ENCODE measurements at regions not wholly inside any gene's neighbourhood (a gene's known extent, or its start where the extent isn't known, plus 50 kb on each side); places are given as distances from the start of the nearest gene placed in this dataset.

GRCh38 chr17:13363771-13364170 is 238.0 kb downstream of the HS3ST3A1 start:
- Histone ChIP-seq H3K27me3 (ENCODE audit: control insufficient read depth in 2 of 2, insufficient read depth in 2 of 2, low read length in 2 of 2) (no peaks in the 10 kb centered on the region), H3K4me1 (ENCODE audit: control insufficient read depth in 2 of 2, insufficient read depth in 2 of 2, low read length in 2 of 2) (no peaks in the 10 kb centered on the region), H3K27ac (ENCODE audit: low read depth in 2 of 2, low read length in 2 of 2) (no peak overlapping the region), H3K9me3 (ENCODE audit: control insufficient read depth in 2 of 2, low read length in 2 of 2) (no peaks in the 10 kb centered on the region), H3K4me3 (ENCODE audit: low read length in 2 of 2) (no peak overlapping the region), H3K36me3 (ENCODE audit: control insufficient read depth in 2 of 2, insufficient read depth in 2 of 2, low read length in 2 of 2) (no peaks in the 10 kb centered on the region), H3K9ac (ENCODE audit: low read depth in 1 of 2, low read length in 2 of 2) (no peak overlapping the region)

GRCh38 chr17:13362341-13363122 is 239.2 kb downstream of the HS3ST3A1 start:
- Histone ChIP-seq H3K9me3 (ENCODE audit: control insufficient read depth in 2 of 2, low read length in 2 of 2) (no peaks in the 10 kb centered on the region), H3K4me1 (ENCODE audit: control insufficient read depth in 2 of 2, insufficient read depth in 2 of 2, low read length in 2 of 2) (no peaks in the 10 kb centered on the region), H3K36me3 (ENCODE audit: control insufficient read depth in 2 of 2, insufficient read depth in 2 of 2, low read length in 2 of 2) (no peaks in the 10 kb centered on the region), H3K9ac (ENCODE audit: low read depth in 1 of 2, low read length in 2 of 2) (no peak overlapping the region), H3K27ac (ENCODE audit: low read depth in 2 of 2, low read length in 2 of 2) (no peak overlapping the region), H3K4me3 (ENCODE audit: low read length in 2 of 2) (no peak overlapping the region), H3K27me3 (ENCODE audit: control insufficient read depth in 2 of 2, insufficient read depth in 2 of 2, low read length in 2 of 2) (no peaks in the 10 kb centered on the region)

GRCh38 chr17:13359774-13360173 is 242.0 kb downstream of the HS3ST3A1 start:
- no peaks in the 10 kb centered on the region for H3K27me3 ChIP-seq (ENCODE audit: control insufficient read depth in 2 of 2, insufficient read depth in 2 of 2, low read length in 2 of 2)
- H3K4me3 ChIP-seq (ENCODE audit: low read length in 2 of 2): no peak overlapping the region
- H3K4me1 ChIP-seq (ENCODE audit: control insufficient read depth in 2 of 2, insufficient read depth in 2 of 2, low read length in 2 of 2): no peaks in the 10 kb centered on the region
- H3K9ac ChIP-seq (ENCODE audit: low read depth in 1 of 2, low read length in 2 of 2): no peak overlapping the region
- no peak overlapping the region for H3K27ac ChIP-seq (ENCODE audit: low read depth in 2 of 2, low read length in 2 of 2)
- no peaks in the 10 kb centered on the region for H3K9me3 ChIP-seq (ENCODE audit: control insufficient read depth in 2 of 2, low read length in 2 of 2)
- no peaks in the 10 kb centered on the region for H3K36me3 ChIP-seq (ENCODE audit: control insufficient read depth in 2 of 2, insufficient read depth in 2 of 2, low read length in 2 of 2)

GRCh38 chr17:13355054-13355453 is 246.7 kb downstream of the HS3ST3A1 start:
- H3K36me3 ChIP-seq (ENCODE audit: control insufficient read depth in 2 of 2, insufficient read depth in 2 of 2, low read length in 2 of 2): no peaks in the 10 kb centered on the region
- H3K4me3 ChIP-seq (ENCODE audit: low read length in 2 of 2): no peak overlapping the region
- H3K9ac ChIP-seq (ENCODE audit: low read depth in 1 of 2, low read length in 2 of 2): no peak overlapping the region
- no peaks in the 10 kb centered on the region for H3K9me3 ChIP-seq (ENCODE audit: control insufficient read depth in 2 of 2, low read length in 2 of 2)
- H3K27ac ChIP-seq (ENCODE audit: low read depth in 2 of 2, low read length in 2 of 2): no peak overlapping the region
- no peaks in the 10 kb centered on the region for H3K27me3 ChIP-seq (ENCODE audit: control insufficient read depth in 2 of 2, insufficient read depth in 2 of 2, low read length in 2 of 2)
- no peaks in the 10 kb centered on the region for H3K4me1 ChIP-seq (ENCODE audit: control insufficient read depth in 2 of 2, insufficient read depth in 2 of 2, low read length in 2 of 2)

- Histone ChIP-seq H3K4me1 (ENCODE audit: control insufficient read depth in 2 of 2, insufficient read depth in 2 of 2, low read length in 2 of 2) (no peaks in the 10 kb centered on the region), H3K36me3 (ENCODE audit: control insufficient read depth in 2 of 2, insufficient read depth in 2 of 2, low read length in 2 of 2) (no peaks in the 10 kb centered on the region), H3K4me3 (ENCODE audit: low read length in 2 of 2) (no peak overlapping the region), H3K9ac (ENCODE audit: low read depth in 1 of 2, low read length in 2 of 2) (no peak overlapping the region), H3K27me3 (ENCODE audit: control insufficient read depth in 2 of 2, insufficient read depth in 2 of 2, low read length in 2 of 2) (no peaks in the 10 kb centered on the region), H3K27ac (ENCODE audit: low read depth in 2 of 2, low read length in 2 of 2) (no peak overlapping the region), H3K9me3 (ENCODE audit: control insufficient read depth in 2 of 2, low read length in 2 of 2) (no peaks in the 10 kb centered on the region)
Measured at GRCh38 chr17:13353590-13353989, 248.1 kb downstream of the HS3ST3A1 start.

- no peaks in the 10 kb centered on the region for H3K9me3 ChIP-seq (ENCODE audit: control insufficient read depth in 2 of 2, low read length in 2 of 2)
- H3K4me3 ChIP-seq (ENCODE audit: low read length in 2 of 2): no peak overlapping the region
- H3K27ac ChIP-seq (ENCODE audit: low read depth in 2 of 2, low read length in 2 of 2): no peak overlapping the region
- H3K27me3 ChIP-seq (ENCODE audit: control insufficient read depth in 2 of 2, insufficient read depth in 2 of 2, low read length in 2 of 2): no peaks in the 10 kb centered on the region
- H3K4me1 ChIP-seq (ENCODE audit: control insufficient read depth in 2 of 2, insufficient read depth in 2 of 2, low read length in 2 of 2): no peaks in the 10 kb centered on the region
- H3K9ac ChIP-seq (ENCODE audit: low read depth in 1 of 2, low read length in 2 of 2): no peak overlapping the region
- no peaks in the 10 kb centered on the region for H3K36me3 ChIP-seq (ENCODE audit: control insufficient read depth in 2 of 2, insufficient read depth in 2 of 2, low read length in 2 of 2)
Measured at GRCh38 chr17:13352747-13353415, 248.8 kb downstream of the HS3ST3A1 start.

- H3K4me3 ChIP-seq (ENCODE audit: low read length in 2 of 2): no peak overlapping the region
- H3K9me3 ChIP-seq (ENCODE audit: control insufficient read depth in 2 of 2, low read length in 2 of 2): no peaks in the 10 kb centered on the region
- no peaks in the 10 kb centered on the region for H3K36me3 ChIP-seq (ENCODE audit: control insufficient read depth in 2 of 2, insufficient read depth in 2 of 2, low read length in 2 of 2)
- no peaks in the 10 kb centered on the region for H3K4me1 ChIP-seq (ENCODE audit: control insufficient read depth in 2 of 2, insufficient read depth in 2 of 2, low read length in 2 of 2)
- no peak overlapping the region for H3K9ac ChIP-seq (ENCODE audit: low read depth in 1 of 2, low read length in 2 of 2)
- H3K27ac ChIP-seq (ENCODE audit: low read depth in 2 of 2, low read length in 2 of 2): no peak overlapping the region
- H3K27me3 ChIP-seq (ENCODE audit: control insufficient read depth in 2 of 2, insufficient read depth in 2 of 2, low read length in 2 of 2): no peaks in the 10 kb centered on the region
Measured at GRCh38 chr17:13351046-13351445, 250.7 kb downstream of the HS3ST3A1 start.

- Histone ChIP-seq H3K27ac (ENCODE audit: low read depth in 2 of 2, low read length in 2 of 2) (no peak overlapping the region), H3K4me3 (ENCODE audit: low read length in 2 of 2) (no peak overlapping the region), H3K9me3 (ENCODE audit: control insufficient read depth in 2 of 2, low read length in 2 of 2) (no peaks in the 10 kb centered on the region), H3K36me3 (ENCODE audit: control insufficient read depth in 2 of 2, insufficient read depth in 2 of 2, low read length in 2 of 2) (no peaks in the 10 kb centered on the region), H3K4me1 (ENCODE audit: control insufficient read depth in 2 of 2, insufficient read depth in 2 of 2, low read length in 2 of 2) (no peaks in the 10 kb centered on the region), H3K9ac (ENCODE audit: low read depth in 1 of 2, low read length in 2 of 2) (no peak overlapping the region), H3K27me3 (ENCODE audit: control insufficient read depth in 2 of 2, insufficient read depth in 2 of 2, low read length in 2 of 2) (no peaks in the 10 kb centered on the region)
Measured at GRCh38 chr17:13350466-13350865, 251.3 kb downstream of the HS3ST3A1 start.

- H3K9me3 ChIP-seq (ENCODE audit: control insufficient read depth in 2 of 2, low read length in 2 of 2): no peaks in the 10 kb centered on the region
- H3K27me3 ChIP-seq (ENCODE audit: control insufficient read depth in 2 of 2, insufficient read depth in 2 of 2, low read length in 2 of 2): no peaks in the 10 kb centered on the region
- H3K4me3 ChIP-seq (ENCODE audit: low read length in 2 of 2): no peak overlapping the region
Measured at GRCh38 chr17:13346996-13347762, 254.6 kb downstream of the HS3ST3A1 start.

GRCh38 chr17:13346592-13346991 is 255.1 kb downstream of the HS3ST3A1 start:
- Histone ChIP-seq H3K27me3 (ENCODE audit: control insufficient read depth in 2 of 2, insufficient read depth in 2 of 2, low read length in 2 of 2) (no peaks in the 10 kb centered on the region), H3K27ac (ENCODE audit: low read depth in 2 of 2, low read length in 2 of 2) (no peak overlapping the region), H3K9me3 (ENCODE audit: control insufficient read depth in 2 of 2, low read length in 2 of 2) (no peaks in the 10 kb centered on the region), H3K36me3 (ENCODE audit: control insufficient read depth in 2 of 2, insufficient read depth in 2 of 2, low read length in 2 of 2) (no peaks in the 10 kb centered on the region), H3K4me3 (ENCODE audit: low read length in 2 of 2) (no peak overlapping the region), H3K9ac (ENCODE audit: low read depth in 1 of 2, low read length in 2 of 2) (no peak overlapping the region), H3K4me1 (ENCODE audit: control insufficient read depth in 2 of 2, insufficient read depth in 2 of 2, low read length in 2 of 2) (no peaks in the 10 kb centered on the region)

More at GRCh38 chr17:13346996-13347762, 254.6 kb downstream of the HS3ST3A1 start:
- no peaks in the 10 kb centered on the region for H3K36me3 ChIP-seq (ENCODE audit: control insufficient read depth in 2 of 2, insufficient read depth in 2 of 2, low read length in 2 of 2)
- no peak overlapping the region for H3K27ac ChIP-seq (ENCODE audit: low read depth in 2 of 2, low read length in 2 of 2)
- H3K9ac ChIP-seq (ENCODE audit: low read depth in 1 of 2, low read length in 2 of 2): no peak overlapping the region
- no peaks in the 10 kb centered on the region for H3K4me1 ChIP-seq (ENCODE audit: control insufficient read depth in 2 of 2, insufficient read depth in 2 of 2, low read length in 2 of 2)
